IMR-90 (cell line): ENCODE measurements at regions not wholly inside any gene's neighbourhood (a gene's known extent, or its start where the extent isn't known, plus 50 kb on each side); places are given as distances from the start of the nearest gene placed in this dataset.

ENCODE experiments used
- ATAC-seq: fragments of 200-7000 bp; cut with Tn5 transposase; 2 replicates; pipeline ENCODE4 v1.9.1; 2020; ENCODE audit warnings: low read depth, mild to moderate bottlenecking, moderate library complexity
- BruUV-seq: library from RNA; stranded (reverse); fragments of 400-500 nt; replicated peaks from 2 replicates; lab custom pipeline; 2021; lab: Mats Ljungman, UMichigan
- CTCF ChIA-PET: fragments of 300-600 bp; formaldehyde crosslinking; extraction: SDS; loops from one replicate; lab custom pipeline; 2021; ENCODE audit warnings: antibody characterized with exemption; lab: Yijun Ruan, JAX
- POLR2A ChIA-PET: fragments of 300-600 bp; sonication (Branson Sonifier 250); formaldehyde crosslinking; loops from one replicate; lab custom pipeline; 2022; ENCODE audit warnings: antibody characterized with exemption; ENCODE audit not compliant: unreplicated experiment; lab: Charles Lee
- DNase-seq: peaks from one replicate; pipeline ENCODE4 v3.0.0; 2013
- H2AFZ ChIP-seq: replicated peaks from 2 replicates; pipeline ENCODE3; 2013; ENCODE audit warnings: low read length, mild to moderate bottlenecking; ENCODE audit not compliant: poor library complexity
- H2AK5ac ChIP-seq: 2 replicates; pipeline ENCODE4 v1.6.1; 2013; ENCODE audit warnings: low read depth, low read length, inconsistent platforms
- H2AK9ac ChIP-seq: replicated peaks from 2 replicates; pipeline ENCODE3; 2013; ENCODE audit warnings: mild to moderate bottlenecking, low read depth, low read length, moderate library complexity; ENCODE audit not compliant: poor library complexity
- H2BK120ac ChIP-seq: 2 replicates; pipeline ENCODE4 v1.6.1; 2013; ENCODE audit warnings: low read depth, low read length, inconsistent platforms
- H2BK15ac ChIP-seq: 3 replicates; pipeline ENCODE4 v1.6.1; 2013; ENCODE audit warnings: low read depth, low read length, inconsistent platforms
- H2BK20ac ChIP-seq: 2 replicates; pipeline ENCODE4 v1.6.1; 2013; ENCODE audit warnings: low read depth, mild to moderate bottlenecking, inconsistent platforms, low read length, moderate library complexity
- H2BK5ac ChIP-seq: 2 replicates; pipeline ENCODE4 v1.6.1; 2013; ENCODE audit warnings: mild to moderate bottlenecking, low read depth, low read length, inconsistent platforms; ENCODE audit not compliant: poor library complexity, severe bottlenecking
- H3K14ac ChIP-seq: replicated peaks from 2 replicates; pipeline ENCODE4 v1.6.1; 2013; ENCODE audit warnings: low read depth, low read length, inconsistent platforms
- H3K18ac ChIP-seq: 2 replicates; pipeline ENCODE4 v1.6.1; 2013; ENCODE audit warnings: low read depth, low read length, control low read depth
- H3K23ac ChIP-seq: 2 replicates; pipeline ENCODE4 v1.6.1; 2013; ENCODE audit warnings: low read depth, low read length, inconsistent platforms
- H3K27ac ChIP-seq: 2 replicates; pipeline ENCODE4 v1.5.1; 2013; ENCODE audit warnings: mild to moderate bottlenecking, control low read depth, low read length; ENCODE audit not compliant: insufficient read depth
- H3K27me3 ChIP-seq: 2 replicates; pipeline ENCODE4 v1.6.1; 2013; ENCODE audit warnings: low read length; ENCODE audit not compliant: control insufficient read depth, insufficient read depth
- H3K36me3 ChIP-seq: 2 replicates; pipeline ENCODE4 v1.6.1; 2013; ENCODE audit warnings: low read length, mixed read lengths; ENCODE audit not compliant: control insufficient read depth, insufficient read depth
- H3K4ac ChIP-seq: 2 replicates; pipeline ENCODE4 v1.6.1; 2013; ENCODE audit warnings: low read depth, low read length, inconsistent platforms
- H3K4me1 ChIP-seq: 2 replicates; pipeline ENCODE4 v1.6.1; 2013; ENCODE audit warnings: low read length, mixed read lengths; ENCODE audit not compliant: control insufficient read depth, insufficient read depth
- H3K4me2 ChIP-seq: 2 replicates; pipeline ENCODE4 v1.6.1; 2013; ENCODE audit warnings: low read depth, mild to moderate bottlenecking, control low read depth, low read length, moderate library complexity
- H3K4me3 ChIP-seq: 2 replicates; pipeline ENCODE4 v1.5.1; 2013; ENCODE audit warnings: low read depth, mild to moderate bottlenecking, control low read depth, low read length, moderate library complexity; ENCODE audit not compliant: insufficient read depth
- H3K56ac ChIP-seq: 2 replicates; pipeline ENCODE4 v1.6.1; 2013; ENCODE audit warnings: low read length, inconsistent platforms; ENCODE audit not compliant: insufficient read depth; ENCODE audit errors: extremely low read depth
- H3K79me1 ChIP-seq, 2 experiments: 2 replicates each; pipeline ENCODE4 v1.6.1; 2013; ENCODE audit warnings: low read length in 2 of 2, inconsistent platforms in 1 of 2, low read depth in 1 of 2
- H3K9ac ChIP-seq: 2 replicates; pipeline ENCODE4 v1.6.1; 2013; ENCODE audit warnings: low read depth, low read length, control low read depth
- H3K9me1 ChIP-seq: 2 replicates; pipeline ENCODE4 v1.6.1; 2013; ENCODE audit warnings: low read length, inconsistent platforms; ENCODE audit not compliant: insufficient read depth
- H3K9me3 ChIP-seq: 2 replicates; pipeline ENCODE4 v1.6.1; 2013; ENCODE audit warnings: low read length; ENCODE audit not compliant: control insufficient read depth, insufficient read depth
- H4K20me1 ChIP-seq: 2 replicates; pipeline ENCODE4 v1.6.1; 2013; ENCODE audit warnings: low read length, inconsistent platforms; ENCODE audit not compliant: insufficient read depth
- H4K5ac ChIP-seq: 2 replicates; pipeline ENCODE4 v1.6.1; 2013; ENCODE audit warnings: mild to moderate bottlenecking, low read depth, low read length, control low read depth
- H4K8ac ChIP-seq, 2 experiments: 2 replicates each; pipeline ENCODE4 v1.6.1; 2013; ENCODE audit warnings: low read depth in 2 of 2, low read length in 2 of 2, control low read depth in 1 of 2, inconsistent platforms in 1 of 2
- H4K91ac ChIP-seq: 2 replicates; pipeline ENCODE4 v1.6.1; 2013; ENCODE audit warnings: low read depth, low read length, inconsistent platforms; ENCODE audit not compliant: insufficient read depth
- BHLHE40 ChIP-seq: fragments of 150-350 bp; IDR thresholded peaks from 2 replicates; pipeline ENCODE4 v1.6.1; 2016; ENCODE audit warnings: mild to moderate bottlenecking, low read depth, low read length
- CEBPB ChIP-seq: IDR thresholded peaks from 2 replicates; pipeline ENCODE4 v1.6.1; 2012; ENCODE audit warnings: low read depth, low read length, improper control_type of control experiment
- CHD1 ChIP-seq: IDR thresholded peaks from 2 replicates; pipeline ENCODE4 v1.6.1; 2012; ENCODE audit warnings: low read depth, low read length, improper control_type of control experiment
- FOS ChIP-seq: fragments of 150-350 bp; IDR thresholded peaks from 2 replicates; pipeline ENCODE4 v1.6.1; 2016; ENCODE audit warnings: low read depth, low read length
- MAFK ChIP-seq: IDR thresholded peaks from 2 replicates; pipeline ENCODE4 v1.6.1; 2012; ENCODE audit warnings: low read depth, low read length, improper control_type of control experiment
- MAZ ChIP-seq: IDR thresholded peaks from 2 replicates; pipeline ENCODE4 v1.6.1; 2012; ENCODE audit warnings: low read depth, mild to moderate bottlenecking, low read length, improper control_type of control experiment, moderate library complexity, borderline replicate concordance
- MXI1 ChIP-seq: IDR thresholded peaks from 2 replicates; pipeline ENCODE4 v1.6.1; 2012; ENCODE audit warnings: low read depth, mild to moderate bottlenecking, low read length, moderate library complexity, borderline replicate concordance
- NFE2L2 ChIP-seq: fragments of 150-350 bp; IDR thresholded peaks from 2 replicates; pipeline ENCODE4 v1.6.1; 2016; ENCODE audit warnings: low read depth, mild to moderate bottlenecking, low read length
- POLR2A ChIP-seq: IDR thresholded peaks from 2 replicates; pipeline ENCODE4 v1.6.1; 2012; ENCODE audit warnings: mild to moderate bottlenecking, low read depth, low read length
- RAD21 ChIP-seq: IDR thresholded peaks from 2 replicates; pipeline ENCODE4 v1.6.1; 2012; ENCODE audit warnings: low read length, improper control_type of control experiment
- RCOR1 ChIP-seq: IDR thresholded peaks from 2 replicates; pipeline ENCODE4 v1.6.1; 2012; ENCODE audit warnings: mild to moderate bottlenecking, low read length, improper control_type of control experiment; ENCODE audit not compliant: insufficient replicate concordance
- RFX5 ChIP-seq: IDR thresholded peaks from 2 replicates; pipeline ENCODE4 v1.8.0; 2012; ENCODE audit warnings: low read depth, mild to moderate bottlenecking, low read length, moderate library complexity
- SMC3 ChIP-seq: fragments of 150-350 bp; IDR thresholded peaks from 2 replicates; pipeline ENCODE4 v1.6.1; 2016; ENCODE audit warnings: low read depth, mild to moderate bottlenecking, antibody characterized with exemption, low read length, moderate library complexity
- USF2 ChIP-seq: fragments of 150-350 bp; IDR thresholded peaks from 2 replicates; pipeline ENCODE4 v1.6.1; 2017; ENCODE audit warnings: mild to moderate bottlenecking, antibody characterized with exemption, low read length, low read depth
- WGBS, 2 experiments: methylation state at CpG; one replicate each; pipeline versions ENCODE4 v1.1.5 to v1.1.7; 2013; ENCODE audit warnings: missing lambda C conversion rate in 2 of 2; ENCODE audit not compliant: insufficient read length in 1 of 2; ENCODE audit errors: extremely low coverage in 2 of 2; 5-methylcytosine and 5-hydroxymethylcytosine counted together
- dilution Hi-C: fragments of 300-500 bp; cut with HindIII; formaldehyde crosslinking; loops from one replicate; pipeline ENCODE4 v1.14.3; 2018; ENCODE audit warnings: low sequenced_read_pairs; ENCODE audit not compliant: unreplicated experiment
- in situ Hi-C: fragments of 300-500 bp; cut with MboI; formaldehyde crosslinking; loops from 3 replicates; pipeline ENCODE4 v1.14.3; 2019; ENCODE audit warnings: low sequenced_read_pairs, inconsistent platforms, mixed read lengths
- intact Hi-C: fragments of 100-400 bp; cut with micrococcal nuclease; formaldehyde crosslinking; loops from 2 replicates; pipeline ENCODE4 v1.10.0; 2022
- TF ChIP-seq, protein P1 (sequence below): conservative IDR thresholded peaks from 2 replicates; pipeline ENCODE4 v1.5.1; 2012; ENCODE audit warnings: mild to moderate bottlenecking, low read depth, low read length, improper control_type of control experiment
- TF ChIP-seq, protein P2 (sequence below): fragments of 150-350 bp; IDR thresholded peaks from 2 replicates; pipeline ENCODE4 v1.6.1; 2016; ENCODE audit warnings: low read depth, mild to moderate bottlenecking, low read length, moderate library complexity, borderline replicate concordance

- TF ChIP-seq, protein P1, sequence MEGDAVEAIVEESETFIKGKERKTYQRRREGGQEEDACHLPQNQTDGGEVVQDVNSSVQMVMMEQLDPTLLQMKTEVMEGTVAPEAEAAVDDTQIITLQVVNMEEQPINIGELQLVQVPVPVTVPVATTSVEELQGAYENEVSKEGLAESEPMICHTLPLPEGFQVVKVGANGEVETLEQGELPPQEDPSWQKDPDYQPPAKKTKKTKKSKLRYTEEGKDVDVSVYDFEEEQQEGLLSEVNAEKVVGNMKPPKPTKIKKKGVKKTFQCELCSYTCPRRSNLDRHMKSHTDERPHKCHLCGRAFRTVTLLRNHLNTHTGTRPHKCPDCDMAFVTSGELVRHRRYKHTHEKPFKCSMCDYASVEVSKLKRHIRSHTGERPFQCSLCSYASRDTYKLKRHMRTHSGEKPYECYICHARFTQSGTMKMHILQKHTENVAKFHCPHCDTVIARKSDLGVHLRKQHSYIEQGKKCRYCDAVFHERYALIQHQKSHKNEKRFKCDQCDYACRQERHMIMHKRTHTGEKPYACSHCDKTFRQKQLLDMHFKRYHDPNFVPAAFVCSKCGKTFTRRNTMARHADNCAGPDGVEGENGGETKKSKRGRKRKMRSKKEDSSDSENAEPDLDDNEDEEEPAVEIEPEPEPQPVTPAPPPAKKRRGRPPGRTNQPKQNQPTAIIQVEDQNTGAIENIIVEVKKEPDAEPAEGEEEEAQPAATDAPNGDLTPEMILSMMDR, result no peak
- TF ChIP-seq, protein P2, sequence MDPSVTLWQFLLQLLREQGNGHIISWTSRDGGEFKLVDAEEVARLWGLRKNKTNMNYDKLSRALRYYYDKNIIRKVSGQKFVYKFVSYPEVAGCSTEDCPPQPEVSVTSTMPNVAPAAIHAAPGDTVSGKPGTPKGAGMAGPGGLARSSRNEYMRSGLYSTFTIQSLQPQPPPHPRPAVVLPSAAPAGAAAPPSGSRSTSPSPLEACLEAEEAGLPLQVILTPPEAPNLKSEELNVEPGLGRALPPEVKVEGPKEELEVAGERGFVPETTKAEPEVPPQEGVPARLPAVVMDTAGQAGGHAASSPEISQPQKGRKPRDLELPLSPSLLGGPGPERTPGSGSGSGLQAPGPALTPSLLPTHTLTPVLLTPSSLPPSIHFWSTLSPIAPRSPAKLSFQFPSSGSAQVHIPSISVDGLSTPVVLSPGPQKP, result no peak
- TF ChIP-seq SMC3, result no peak
- TF ChIP-seq RFX5, result no peak
- no peak for TF ChIP-seq FOS
- no peak for TF ChIP-seq CEBPB
- TF ChIP-seq BHLHE40, result no peak
- TF ChIP-seq RCOR1, result no peak
- TF ChIP-seq RAD21, result no peak
- TF ChIP-seq CHD1, result no peak
- no peak for TF ChIP-seq MXI1
- TF ChIP-seq MAFK, result no peak
- TF ChIP-seq USF2, result no peak
- TF ChIP-seq POLR2A, result no peak
- TF ChIP-seq MAZ, result no peak
- no peak for TF ChIP-seq NFE2L2
- in situ Hi-C loops, result no loop called here
- dilution Hi-C loops, result no loop called here
- Histone ChIP-seq H3K23ac (no peak overlapping the region), H3K14ac (no peak overlapping the region), H3K9ac (no peak overlapping the region), H4K5ac (no peak overlapping the region), H2BK15ac (no peak overlapping the region), H2BK20ac (no peak overlapping the region), H3K4ac (no peak overlapping the region), H2AK5ac (no peak overlapping the region), H3K9me1 (no peaks in the 10 kb centered on the region), H2BK120ac (no peak overlapping the region), H3K56ac (no peak overlapping the region), H2BK5ac (no peak overlapping the region), H3K27ac (no peak overlapping the region), H3K18ac (no peak overlapping the region), H3K9me3 (no peaks in the 10 kb centered on the region), H3K4me3 (no peak overlapping the region), H3K36me3 (no peaks in the 10 kb centered on the region), H4K8ac (no peak overlapping the region), H4K91ac (no peak overlapping the region), H3K4me1 (no peaks in the 10 kb centered on the region), H3K27me3 (no peaks in the 10 kb centered on the region), H3K79me1 (no peaks in the 10 kb centered on the region), H4K20me1 (no peaks in the 10 kb centered on the region), H2AK9ac (no peak overlapping the region), H2AFZ (no peak overlapping the region), H3K4me2 (no peak overlapping the region)
- intact Hi-C loops, result no loop called here
- ChIA-PET POLR2A (no interaction called here), CTCF (no interaction called here)
- no TSS peak for BruUV-seq
- WGBS, 2 experiments, result no CpG with 5 or more reads among the region's 4 CpGs
- ATAC-seq (no peak), DNase-seq (no peak)
Observed at GRCh38 chr16:59169168-59169567, 435.1 kb upstream of the GOT2 start.
